ENCODE measurements at regions not wholly inside any gene's neighbourhood (a gene's known extent, or its start where the extent isn't known, plus 50 kb on each side); places are given as distances from the start of the nearest gene placed in this dataset.

- intact Hi-C loops (cut with micrococcal nuclease; ENCODE audit: unreplicated experiment) = loop anchor here (5.0 kb wide), 1 partner anchor 148 kb away; no protein-coding TSS in a partner anchor
- Histone ChIP-seq H4K20me1 (ENCODE audit: insufficient read depth, low read length) (no peaks in the 10 kb centered on the region), H3K79me2 (ENCODE audit: insufficient read depth, low read length) (no peaks in the 10 kb centered on the region), H3K36me3 (replicated peaks in 1 of 2; ENCODE audit: control insufficient read depth in 1 of 2, insufficient read depth in 2 of 2, low read length in 2 of 2) (no peaks in the 10 kb centered on the region), H3K27ac (ENCODE audit: extremely low read length, insufficient read depth, low read length) (no peak overlapping the region), H3K9ac (ENCODE audit: insufficient read depth, low read depth, low read length) (no peak overlapping the region), H3K27me3 (ENCODE audit: control insufficient read depth in 1 of 2, insufficient read depth in 2 of 2, low read length in 2 of 2) (no peaks in the 10 kb centered on the region), H3K4me1 (ENCODE audit: insufficient read depth, low read length) (no peaks in the 10 kb centered on the region), H2AFZ (ENCODE audit: low read length) (no peak overlapping the region), H3K4me2 (ENCODE audit: low read depth, low read length) (no peak overlapping the region), H3K9me3 (ENCODE audit: low read length) (no peaks in the 10 kb centered on the region), H3K4me3 (replicated peaks in 1 of 3; ENCODE audit: insufficient read depth in 1 of 3, low read depth in 2 of 3, low read length in 3 of 3) (no peak overlapping the region)
- ATAC-seq (no peak), FAIRE-seq (no peak), DNase-seq (ENCODE audit: low spot score) (no peak)
- BruUV-seq (replicated peaks) = no TSS peak
- ChIA-PET CTCF (ENCODE audit: low intra/inter-chr PET ratio, low total read pairs) (no interaction called here), POLR2A (no interaction called here)
- 7% methylated on average over 2 of the region's 2 CpGs for WGBS (ENCODE audit: low lambda C conversion rate)
- in situ Hi-C loops (cut with HindIII; ENCODE audit: extremely low pct_ligation_motif_present, low pct_unique_long_range_greater_than_20kb) = no loop called here
- TF ChIP-seq ZNF484 (CRISPR knock-in tag; IDR thresholded peaks at IDR 0.05; ENCODE audit: borderline replicate concordance, low read depth) (no peak), RNF2 (conservative IDR thresholded peaks at IDR 0.05; ENCODE audit: low read depth) (no peak)
These were observed 230.0 kb upstream of the MTNR1B start for GRCh38 chr11:92739491-92739890.

DNA sequence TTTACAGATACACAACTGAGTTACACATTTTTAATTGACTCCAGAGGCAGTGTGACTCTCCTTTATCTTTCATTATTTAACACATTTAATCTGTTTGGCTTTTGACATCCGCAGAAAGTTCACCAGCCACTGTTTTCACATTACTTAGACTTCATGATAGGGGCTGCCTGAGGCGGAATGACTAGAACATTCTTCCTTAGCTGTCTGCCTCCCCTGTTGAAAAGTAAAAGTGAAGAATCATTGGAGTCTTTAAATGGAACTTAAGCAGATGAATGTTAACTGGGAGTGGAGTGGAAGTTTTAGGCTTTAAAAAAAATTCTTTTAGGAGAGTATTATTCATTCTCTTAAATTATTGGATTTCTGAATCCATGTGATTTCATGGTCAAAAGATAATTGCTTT, 229.2 kb upstream of the MTNR1B start:
- H3K79me2 ChIP-seq (ENCODE audit: insufficient read depth, low read length) = no peaks in the 10 kb centered on the region
- H2AFZ ChIP-seq (ENCODE audit: low read length) = no peak overlapping the region
- no peak overlapping the region for H3K9ac ChIP-seq (ENCODE audit: insufficient read depth, low read depth, low read length)
- 5% methylated on average over 2 of the region's 2 CpGs for WGBS (ENCODE audit: low lambda C conversion rate)
- no peaks in the 10 kb centered on the region for H4K20me1 ChIP-seq (ENCODE audit: insufficient read depth, low read length)
- H3K27me3 ChIP-seq (ENCODE audit: control insufficient read depth in 1 of 2, insufficient read depth in 2 of 2, low read length in 2 of 2) = no peaks in the 10 kb centered on the region
- no peaks in the 10 kb centered on the region for H3K36me3 ChIP-seq (replicated peaks in 1 of 2; ENCODE audit: control insufficient read depth in 1 of 2, insufficient read depth in 2 of 2, low read length in 2 of 2)
- DNase-seq (ENCODE audit: low spot score) (no peak), ATAC-seq (no peak), FAIRE-seq (no peak)
- intact Hi-C loops (cut with micrococcal nuclease; ENCODE audit: unreplicated experiment) (no loop called here), in situ Hi-C loops (cut with HindIII; ENCODE audit: extremely low pct_ligation_motif_present, low pct_unique_long_range_greater_than_20kb) (no loop called here)
- BruUV-seq (replicated peaks) = no TSS peak
- no peak overlapping the region for H3K4me2 ChIP-seq (ENCODE audit: low read depth, low read length)
- H3K4me1 ChIP-seq (ENCODE audit: insufficient read depth, low read length) = no peaks in the 10 kb centered on the region
- H3K4me3 ChIP-seq (replicated peaks in 1 of 3; ENCODE audit: insufficient read depth in 1 of 3, low read depth in 2 of 3, low read length in 3 of 3) = no peak overlapping the region
- H3K9me3 ChIP-seq (ENCODE audit: low read length) = no peaks in the 10 kb centered on the region
- TF ChIP-seq, protein P1, sequence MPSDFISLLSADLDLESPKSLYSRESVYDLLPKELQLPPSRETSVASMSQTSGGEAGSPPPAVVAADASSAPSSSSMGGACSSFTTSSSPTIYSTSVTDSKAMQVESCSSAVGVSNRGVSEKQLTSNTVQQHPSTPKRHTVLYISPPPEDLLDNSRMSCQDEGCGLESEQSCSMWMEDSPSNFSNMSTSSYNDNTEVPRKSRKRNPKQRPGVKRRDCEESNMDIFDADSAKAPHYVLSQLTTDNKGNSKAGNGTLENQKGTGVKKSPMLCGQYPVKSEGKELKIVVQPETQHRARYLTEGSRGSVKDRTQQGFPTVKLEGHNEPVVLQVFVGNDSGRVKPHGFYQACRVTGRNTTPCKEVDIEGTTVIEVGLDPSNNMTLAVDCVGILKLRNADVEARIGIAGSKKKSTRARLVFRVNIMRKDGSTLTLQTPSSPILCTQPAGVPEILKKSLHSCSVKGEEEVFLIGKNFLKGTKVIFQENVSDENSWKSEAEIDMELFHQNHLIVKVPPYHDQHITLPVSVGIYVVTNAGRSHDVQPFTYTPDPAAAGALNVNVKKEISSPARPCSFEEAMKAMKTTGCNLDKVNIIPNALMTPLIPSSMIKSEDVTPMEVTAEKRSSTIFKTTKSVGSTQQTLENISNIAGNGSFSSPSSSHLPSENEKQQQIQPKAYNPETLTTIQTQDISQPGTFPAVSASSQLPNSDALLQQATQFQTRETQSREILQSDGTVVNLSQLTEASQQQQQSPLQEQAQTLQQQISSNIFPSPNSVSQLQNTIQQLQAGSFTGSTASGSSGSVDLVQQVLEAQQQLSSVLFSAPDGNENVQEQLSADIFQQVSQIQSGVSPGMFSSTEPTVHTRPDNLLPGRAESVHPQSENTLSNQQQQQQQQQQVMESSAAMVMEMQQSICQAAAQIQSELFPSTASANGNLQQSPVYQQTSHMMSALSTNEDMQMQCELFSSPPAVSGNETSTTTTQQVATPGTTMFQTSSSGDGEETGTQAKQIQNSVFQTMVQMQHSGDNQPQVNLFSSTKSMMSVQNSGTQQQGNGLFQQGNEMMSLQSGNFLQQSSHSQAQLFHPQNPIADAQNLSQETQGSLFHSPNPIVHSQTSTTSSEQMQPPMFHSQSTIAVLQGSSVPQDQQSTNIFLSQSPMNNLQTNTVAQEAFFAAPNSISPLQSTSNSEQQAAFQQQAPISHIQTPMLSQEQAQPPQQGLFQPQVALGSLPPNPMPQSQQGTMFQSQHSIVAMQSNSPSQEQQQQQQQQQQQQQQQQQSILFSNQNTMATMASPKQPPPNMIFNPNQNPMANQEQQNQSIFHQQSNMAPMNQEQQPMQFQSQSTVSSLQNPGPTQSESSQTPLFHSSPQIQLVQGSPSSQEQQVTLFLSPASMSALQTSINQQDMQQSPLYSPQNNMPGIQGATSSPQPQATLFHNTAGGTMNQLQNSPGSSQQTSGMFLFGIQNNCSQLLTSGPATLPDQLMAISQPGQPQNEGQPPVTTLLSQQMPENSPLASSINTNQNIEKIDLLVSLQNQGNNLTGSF (CRISPR knock-in tag; IDR thresholded peaks at IDR 0.05) = no peak
- TF ChIP-seq XBP1 (CRISPR knock-in tag; IDR thresholded peaks at IDR 0.05) (no peak), ZNF484 (CRISPR knock-in tag; IDR thresholded peaks at IDR 0.05; ENCODE audit: borderline replicate concordance, low read depth) (no peak), ARNT2 (CRISPR knock-in tag; IDR thresholded peaks at IDR 0.05; ENCODE audit: low read depth) (no peak), RAD21 (CRISPR knock-in tag; IDR thresholded peaks at IDR 0.05) (no peak), ZFP36 (IDR thresholded peaks at IDR 0.05; ENCODE audit: borderline replicate concordance, low read depth, low read length, partially characterized antibody) (no peak), ZNF441 (CRISPR knock-in tag; IDR thresholded peaks at IDR 0.05; ENCODE audit: borderline replicate concordance) (no peak)
- POLR2A ChIA-PET = no interaction called here
- CTCF ChIA-PET (ENCODE audit: low intra/inter-chr PET ratio, low total read pairs) = no interaction called here
- no peak overlapping the region for H3K27ac ChIP-seq (ENCODE audit: extremely low read length, insufficient read depth, low read length)
